T-helper 17 cell (primary cell): ENCODE measurements at regions not wholly inside any gene's neighbourhood (a gene's known extent, or its start where the extent isn't known, plus 50 kb on each side); places are given as distances from the start of the nearest gene placed in this dataset.

Source experiments
- ATAC-seq: fragments of 150-1000 bp; cut with Tn5 transposase; 2 replicates; pipeline ENCODE4 v1.10.0; 2021; ENCODE audit warnings: mild to moderate bottlenecking, moderate library complexity
- DNase-seq, 3 donors: peaks; one replicate each; pipeline versions ENCODE4 v3.0.0 to v3.0.0-alpha.2; 2020 to 2021
- H3K9me3 ChIP-seq: one replicate; pipeline ENCODE4 v1.7.0; 2013; ENCODE audit warnings: low read length, mild to moderate bottlenecking; ENCODE audit not compliant: control insufficient read depth, poor library complexity, severe bottlenecking
- H3K27ac Mint-ChIP-seq: one replicate; pipeline ENCODE4 v1.8.0; 2022; ENCODE audit warnings: mild to moderate bottlenecking, moderate library complexity, mixed read lengths
- H3K27me3 Mint-ChIP-seq: one replicate; pipeline ENCODE4 v1.8.0; 2022; ENCODE audit warnings: mixed read lengths
- H3K36me3 Mint-ChIP-seq: one replicate; pipeline ENCODE4 v1.8.0; 2022; ENCODE audit warnings: low read depth, mixed read lengths
- H3K4me1 Mint-ChIP-seq: one replicate; pipeline ENCODE4 v1.8.0; 2022; ENCODE audit warnings: mild to moderate bottlenecking, mixed read lengths
- H3K4me3 Mint-ChIP-seq: one replicate; pipeline ENCODE4 v1.8.0; 2022; ENCODE audit warnings: mild to moderate bottlenecking, moderate library complexity, mixed read lengths

- H3K9me3 ChIP-seq, result no peaks in the 10 kb centered on the region
- DNase-seq (no peak), ATAC-seq (no peak)
- Mint-ChIP-seq H3K27ac (peak overlapping the region; percentile 99), H3K4me3 (peak overlapping the region; percentile 96), H3K4me1 (peaks cover 34% of the 10 kb centered on the region), H3K36me3 (peaks cover 2% of the 10 kb centered on the region), H3K27me3 (no peaks in the 10 kb centered on the region)
Observed at GRCh38 chr17:68182011-68182306, 65.9 kb upstream of the AMZ2 start.

- Mint-ChIP-seq H3K27ac (peak overlapping the region; percentile 99), H3K36me3 (peaks cover 2% of the 10 kb centered on the region), H3K27me3 (no peaks in the 10 kb centered on the region), H3K4me3 (peak overlapping the region; percentile 96), H3K4me1 (peaks cover 36% of the 10 kb centered on the region)
- ATAC-seq (peak; percentile 70), DNase-seq (peak; percentile 54 to 70 (median 56))
- H3K9me3 ChIP-seq, result no peaks in the 10 kb centered on the region
Observed at GRCh38 chr17:68182940-68183551, 64.8 kb upstream of the AMZ2 start.

GRCh38 chr17:68184141-68184571 lies 63.7 kb upstream of the AMZ2 start:
- DNase-seq, result no peak

GRCh38 chr17:68184816-68185436 lies 62.9 kb upstream of the AMZ2 start:
- peaks cover 36% of the 10 kb centered on the region for H3K4me1 Mint-ChIP-seq
- peaks cover 2% of the 10 kb centered on the region for H3K36me3 Mint-ChIP-seq
- ATAC-seq (peak; percentile 79), DNase-seq (peak in 2 of 3 donors; percentile 48)
- H3K27me3 Mint-ChIP-seq, result no peaks in the 10 kb centered on the region
- peak overlapping the region; percentile 96 for H3K4me3 Mint-ChIP-seq
- peak overlapping the region; percentile 99 for H3K27ac Mint-ChIP-seq
- no peaks in the 10 kb centered on the region for H3K9me3 ChIP-seq

More at GRCh38 chr17:68184141-68184571, 63.7 kb upstream of the AMZ2 start:
- H3K4me1 Mint-ChIP-seq, result peaks cover 36% of the 10 kb centered on the region
- H3K9me3 ChIP-seq, result no peaks in the 10 kb centered on the region
- H3K27ac Mint-ChIP-seq, result peak overlapping the region; percentile 99
- H3K36me3 Mint-ChIP-seq, result peaks cover 2% of the 10 kb centered on the region
- peak overlapping the region; percentile 96 for H3K4me3 Mint-ChIP-seq
- H3K27me3 Mint-ChIP-seq, result no peaks in the 10 kb centered on the region
- ATAC-seq, result no peak

GRCh38 chr17:68185820-68186219 lies 62.0 kb upstream of the AMZ2 start:
- no peak for DNase-seq
- peak overlapping the region; percentile 96 for H3K4me3 Mint-ChIP-seq
- no peaks in the 10 kb centered on the region for H3K9me3 ChIP-seq
- peaks cover 34% of the 10 kb centered on the region for H3K4me1 Mint-ChIP-seq
- ATAC-seq, result no peak
- H3K27me3 Mint-ChIP-seq, result no peaks in the 10 kb centered on the region
- H3K36me3 Mint-ChIP-seq, result peaks cover under 1% of the 10 kb centered on the region
- peak overlapping the region; percentile 99 for H3K27ac Mint-ChIP-seq

- DNase-seq (no peak), ATAC-seq (no peak)
- Mint-ChIP-seq H3K4me3 (no peak overlapping the region), H3K27ac (peak overlapping the region; percentile 78), H3K27me3 (no peaks in the 10 kb centered on the region), H3K36me3 (no peaks in the 10 kb centered on the region), H3K4me1 (peaks cover 22% of the 10 kb centered on the region)
- no peaks in the 10 kb centered on the region for H3K9me3 ChIP-seq
Observed at GRCh38 chr17:68190495-68190894, 57.3 kb upstream of the AMZ2 start.

GRCh38 chr17:68195667-68196393 lies 52.0 kb upstream of the AMZ2 start:
- Mint-ChIP-seq H3K36me3 (no peaks in the 10 kb centered on the region), H3K4me1 (peaks cover 22% of the 10 kb centered on the region), H3K27me3 (no peaks in the 10 kb centered on the region), H3K27ac (peak overlapping the region; percentile 83), H3K4me3 (peak overlapping the region; percentile 93)
- no peaks in the 10 kb centered on the region for H3K9me3 ChIP-seq
- ATAC-seq (no peak), DNase-seq (no peak)

GRCh38 chr17:68196394-68197090 lies 51.3 kb upstream of the AMZ2 start:
- no peaks in the 10 kb centered on the region for H3K27me3 Mint-ChIP-seq
- peak overlapping the region; percentile 93 for H3K4me3 Mint-ChIP-seq
- H3K9me3 ChIP-seq, result no peaks in the 10 kb centered on the region
- H3K4me1 Mint-ChIP-seq, result peaks cover 23% of the 10 kb centered on the region
- ATAC-seq, result no peak
- DNase-seq, result no peak
- no peaks in the 10 kb centered on the region for H3K36me3 Mint-ChIP-seq
- H3K27ac Mint-ChIP-seq, result no peak overlapping the region

- no peaks in the 10 kb centered on the region for H3K9me3 ChIP-seq
- peak overlapping the region; percentile 93 for H3K4me3 Mint-ChIP-seq
- H3K4me1 Mint-ChIP-seq, result peaks cover 21% of the 10 kb centered on the region
- no peaks in the 10 kb centered on the region for H3K36me3 Mint-ChIP-seq
- ATAC-seq, result peak; percentile 15
- no peaks in the 10 kb centered on the region for H3K27me3 Mint-ChIP-seq
- no peak overlapping the region for H3K27ac Mint-ChIP-seq
- peak in 1 of 3 donors; percentile 40 for DNase-seq
Observed at GRCh38 chr17:68197091-68197996, 50.5 kb upstream of the AMZ2 start.

- Mint-ChIP-seq H3K27ac (no peak overlapping the region), H3K27me3 (no peaks in the 10 kb centered on the region), H3K4me3 (peak overlapping the region; percentile 93), H3K36me3 (no peaks in the 10 kb centered on the region), H3K4me1 (peaks cover 18% of the 10 kb centered on the region)
- no peak for ATAC-seq
- H3K9me3 ChIP-seq, result no peaks in the 10 kb centered on the region
- no peak for DNase-seq
Observed at GRCh38 chr17:68197997-68198930, 49.6 kb upstream of the AMZ2 start.
